WTC11 (cell line): ENCODE measurements at regions not wholly inside any gene's neighbourhood (a gene's known extent, or its start where the extent isn't known, plus 50 kb on each side); places are given as distances from the start of the nearest gene placed in this dataset.
"Not testable (repeated sequence)": the region's sequence is repeated elsewhere in the genome, so short reads cannot be mapped to it uniquely, and the experiment has no call there.

Experiments used
- ATAC-seq: fragments of 200-7000 bp; cut with Tn5 transposase; 2 replicates; pipeline ENCODE4 v1.10.0; 2021; ENCODE audit warnings: mild to moderate bottlenecking, moderate library complexity
- CTCF ChIA-PET: fragments of 300-600 bp; sonication (Branson Sonifier 250); formaldehyde crosslinking; loops from one replicate; lab custom pipeline; 2021; ENCODE audit warnings: antibody characterized with exemption; lab: Charles Lee
- POLR2A ChIA-PET: fragments of 350-600 bp; sonication (Branson Sonifier 250); formaldehyde crosslinking; loops from one replicate; lab custom pipeline; 2021; ENCODE audit warnings: antibody characterized with exemption; lab: Charles Lee
- DNase-seq: peaks from one replicate; pipeline ENCODE4 v3.0.0; 2021; ENCODE audit warnings: low spot score
- H3K27ac Mint-ChIP-seq: 2 replicates; pipeline ENCODE4 v1.8.0; 2021; ENCODE audit warnings: mixed read lengths
- H3K27me3 Mint-ChIP-seq: 2 replicates; pipeline ENCODE4 v1.8.0; 2021; ENCODE audit warnings: low read depth, mild to moderate bottlenecking, moderate library complexity, mixed read lengths
- H3K36me3 Mint-ChIP-seq: 2 replicates; pipeline ENCODE4 v1.8.0; 2021; ENCODE audit warnings: mixed read lengths
- H3K4me1 Mint-ChIP-seq: 2 replicates; pipeline ENCODE4 v1.8.0; 2022; ENCODE audit warnings: mixed read lengths
- H3K4me3 Mint-ChIP-seq: 2 replicates; pipeline ENCODE4 v1.8.0; 2021; ENCODE audit warnings: mild to moderate bottlenecking, moderate library complexity, mixed read lengths
- H3K9me3 Mint-ChIP-seq: 2 replicates; pipeline ENCODE4 v1.8.0; 2021; ENCODE audit warnings: mixed read lengths
- CTCF ChIP-seq: fragments of 200-600 bp; IDR thresholded peaks from 2 replicates; pipeline ENCODE4 v1.8.0; 2022; ENCODE audit warnings: antibody characterized with exemption
- E2F1 ChIP-seq: sonication (generic); formaldehyde crosslinking; IDR thresholded peaks from 2 replicates; pipeline ENCODE4 v1.8.0; 2022; ENCODE audit warnings: mild to moderate bottlenecking, missing genetic modification reagents
- ERG ChIP-seq: fragments of 250-450 bp; sonication (Bioruptor Pico); IDR thresholded peaks from 2 replicates; pipeline ENCODE4 v1.8.0; 2021; ENCODE audit warnings: mild to moderate bottlenecking
- FOXP1 ChIP-seq: sonication (generic); formaldehyde crosslinking; IDR thresholded peaks from 2 replicates; pipeline ENCODE4 v1.8.0; 2022; ENCODE audit warnings: missing genetic modification reagents, mild to moderate bottlenecking, moderate library complexity, borderline replicate concordance
- FOXP4 ChIP-seq: sonication (generic); formaldehyde crosslinking; IDR thresholded peaks from 2 replicates; pipeline ENCODE4 v1.8.0; 2022; ENCODE audit warnings: mild to moderate bottlenecking, missing genetic modification reagents
- GTF2I ChIP-seq: fragments of 250-450 bp; sonication (Bioruptor Pico); conservative IDR thresholded peaks from 2 replicates; pipeline ENCODE4 v1.4.0; 2021; ENCODE audit warnings: mild to moderate bottlenecking
- MAX ChIP-seq: sonication (generic); formaldehyde crosslinking; IDR thresholded peaks from 2 replicates; pipeline ENCODE4 v1.8.0; 2022; ENCODE audit warnings: mild to moderate bottlenecking, missing genetic modification reagents
- MYBL2 ChIP-seq: sonication (generic); formaldehyde crosslinking; IDR thresholded peaks from 2 replicates; pipeline ENCODE4 v1.8.1; 2023; ENCODE audit warnings: mild to moderate bottlenecking, moderate library complexity, missing genetic modification reagents
- NFE2L1 ChIP-seq: sonication (generic); formaldehyde crosslinking; IDR thresholded peaks from 2 replicates; pipeline ENCODE4 v1.8.1; 2023; ENCODE audit warnings: missing genetic modification reagents
- PRDM15 ChIP-seq: sonication (generic); formaldehyde crosslinking; IDR thresholded peaks from 2 replicates; pipeline ENCODE4 v1.8.0; 2022; ENCODE audit warnings: missing genetic modification reagents
- PREB ChIP-seq: sonication (generic); formaldehyde crosslinking; IDR thresholded peaks from 2 replicates; pipeline ENCODE4 v1.8.1; 2022; ENCODE audit warnings: mild to moderate bottlenecking, missing genetic modification reagents, moderate library complexity, borderline replicate concordance
- TEAD1 ChIP-seq: sonication (generic); formaldehyde crosslinking; IDR thresholded peaks from 2 replicates; pipeline ENCODE4 v1.8.0; 2022; ENCODE audit warnings: mild to moderate bottlenecking, missing genetic modification reagents
- ZNF219 ChIP-seq: sonication (generic); formaldehyde crosslinking; IDR thresholded peaks from 2 replicates; pipeline ENCODE4 v1.8.0; 2023; ENCODE audit warnings: missing genetic modification reagents, mild to moderate bottlenecking, borderline replicate concordance
- ZNF263 ChIP-seq: sonication (generic); formaldehyde crosslinking; IDR thresholded peaks from 2 replicates; pipeline ENCODE4 v1.8.1; 2022; ENCODE audit warnings: low read depth, mild to moderate bottlenecking, moderate library complexity, missing genetic modification reagents
- ZNF512 ChIP-seq: sonication (generic); formaldehyde crosslinking; IDR thresholded peaks from 2 replicates; pipeline ENCODE4 v1.8.1; 2022; ENCODE audit warnings: missing genetic modification reagents, borderline replicate concordance

GRCh38 chr15:92788196-92788595, 111.9 kb upstream of the CHD2 start:
- Mint-ChIP-seq H3K4me1 (no peaks in the 10 kb centered on the region), H3K4me3 (no peak overlapping the region), H3K36me3 (peaks cover 2% of the 10 kb centered on the region), H3K27ac (no peak overlapping the region), H3K9me3 (peaks cover 14% of the 10 kb centered on the region), H3K27me3 (no peaks in the 10 kb centered on the region)
- POLR2A ChIA-PET: no interaction called here
- CTCF ChIA-PET: interaction anchor here (2.4 kb wide), 1 partner anchor 9 kb away, joined by 8 read pairs; no protein-coding TSS in a partner anchor
- DNase-seq (no peak), ATAC-seq (no peak)
- TF ChIP-seq MYBL2 (CRISPR knock-in tag): no peak
- no peak for TF ChIP-seq CTCF
- no peak for TF ChIP-seq PREB (CRISPR knock-in tag)
- TF ChIP-seq E2F1 (CRISPR knock-in tag): no peak
- TF ChIP-seq NFE2L1: no peak
- no peak for TF ChIP-seq ZNF219 (CRISPR knock-in tag)

GRCh38 chr15:92788793-92789192, 111.3 kb upstream of the CHD2 start:
- H3K27me3 Mint-ChIP-seq, ATAC-seq, H3K4me3 Mint-ChIP-seq, H3K27ac Mint-ChIP-seq, POLR2A ChIA-PET, H3K36me3 Mint-ChIP-seq, DNase-seq, H3K4me1 Mint-ChIP-seq: not testable (repeated sequence)
- CTCF ChIA-PET: interaction anchor here (2.4 kb wide), 1 partner anchor 9 kb away, joined by 8 read pairs; no protein-coding TSS in a partner anchor
- peaks cover 14% of the 10 kb centered on the region for H3K9me3 Mint-ChIP-seq

GRCh38 chr15:92796161-92796611, 103.9 kb upstream of the CHD2 start:
- no peak for DNase-seq
- CTCF ChIA-PET: interaction anchor here (0.5 to 1.9 kb wide), 5 partner anchors 12 to 568 kb away, joined by 3 to 18 read pairs (median 6); no protein-coding TSS in a partner anchor
- ATAC-seq: no peak
- TF ChIP-seq MAX (CRISPR knock-in tag) (no peak), ZNF263 (CRISPR knock-in tag) (no peak), ZNF512 (CRISPR knock-in tag) (no peak), FOXP4 (CRISPR knock-in tag) (no peak), ERG (CRISPR knock-in tag) (no peak), FOXP1 (CRISPR knock-in tag) (no peak), PRDM15 (CRISPR knock-in tag) (no peak), GTF2I (CRISPR knock-in tag) (no peak), TEAD1 (CRISPR knock-in tag) (no peak)
- Mint-ChIP-seq H3K36me3 (no peaks in the 10 kb centered on the region), H3K27ac (no peak overlapping the region), H3K4me1 (peaks cover 4% of the 10 kb centered on the region), H3K27me3 (no peaks in the 10 kb centered on the region), H3K9me3 (no peaks in the 10 kb centered on the region), H3K4me3 (no peak overlapping the region)
- POLR2A ChIA-PET: interaction anchor here (1.8 kb wide), 1 partner anchor 86 kb away, joined by 4 read pairs; no protein-coding TSS in a partner anchor
